Gastrocnemius medialis (tissue), 4 donors: ENCODE measurements at regions not wholly inside any gene's neighbourhood (a gene's known extent, or its start where the extent isn't known, plus 50 kb on each side); places are given as distances from the start of the nearest gene placed in this dataset.

Experiments used
- CTCF ChIP-seq, 5 experiments: fragments of 450-650 bp in 3 of 5; fragments of 200-600 bp in 2 of 5; sonication (generic) in 2 of 5; IDR thresholded peaks in 4 of 5; conservative IDR thresholded peaks in 1 of 5; 1 replicate in 4 of 5; 2 replicates in 1 of 5; pipeline ENCODE4 v1.5.1; 2016 to 2019; ENCODE audit warnings: antibody characterized with exemption in 5 of 5, mild to moderate bottlenecking in 3 of 5, moderate library complexity in 3 of 5
- POLR2A ChIP-seq, 2 donors: fragments of 450-650 bp; IDR thresholded peaks; one replicate each; pipeline ENCODE4 v1.6.1; 2017; ENCODE audit warnings: antibody characterized with exemption in 2 of 2, mild to moderate bottlenecking in 2 of 2, moderate library complexity in 2 of 2

GRCh38 chr14:97866664-97867063 lies 1069.5 kb downstream of the VRK1 start:
- TF ChIP-seq CTCF (IDR thresholded peaks at IDR 0.05 in 4 of 5, conservative IDR thresholded peaks at IDR 0.05 in 1 of 5), result no peak
- no peak for TF ChIP-seq POLR2A (IDR thresholded peaks at IDR 0.05)
